T-helper 9 cell (primary cell): ENCODE measurements at regions not wholly inside any gene's neighbourhood (a gene's known extent, or its start where the extent isn't known, plus 50 kb on each side); places are given as distances from the start of the nearest gene placed in this dataset.

Experiments used
- DNase-seq: peaks from one replicate; pipeline ENCODE4 v3.0.0-alpha.2; 2020

DNA sequence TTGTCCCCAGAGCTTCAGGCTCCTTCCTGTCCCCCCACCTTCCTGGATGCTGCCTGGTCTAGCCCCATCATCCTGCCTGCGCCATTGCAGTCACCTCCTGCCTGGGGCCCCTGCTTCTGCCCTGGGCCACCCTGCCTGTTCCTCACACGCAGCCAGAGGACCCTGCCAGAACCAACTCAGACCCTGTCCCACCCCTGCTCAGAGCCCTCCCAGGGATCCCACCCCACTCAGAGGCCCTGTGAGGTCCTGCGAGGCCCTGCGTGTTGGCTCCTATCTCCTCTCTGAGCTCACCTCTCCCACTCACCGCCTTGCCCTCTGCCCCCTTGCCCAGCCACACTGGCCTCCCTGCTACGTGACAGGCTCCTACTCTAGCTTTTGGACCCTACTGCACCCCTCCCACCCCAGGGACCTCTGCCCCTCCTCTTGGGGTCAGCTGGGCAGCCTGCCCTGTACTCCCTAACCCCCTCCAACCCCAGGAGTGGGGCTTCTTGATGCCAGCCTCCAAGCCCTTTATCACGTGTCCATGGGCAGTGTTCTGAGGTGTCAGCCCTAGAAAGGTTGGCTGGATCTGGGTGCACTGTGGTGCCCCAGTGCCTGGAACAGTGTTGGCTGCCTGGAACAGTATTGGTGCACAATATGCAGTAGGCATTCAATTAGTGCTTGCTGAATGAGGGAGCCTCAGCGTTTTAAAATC, 68.3 kb downstream of the CEBPB start:
- no peak for DNase-seq

DNA sequence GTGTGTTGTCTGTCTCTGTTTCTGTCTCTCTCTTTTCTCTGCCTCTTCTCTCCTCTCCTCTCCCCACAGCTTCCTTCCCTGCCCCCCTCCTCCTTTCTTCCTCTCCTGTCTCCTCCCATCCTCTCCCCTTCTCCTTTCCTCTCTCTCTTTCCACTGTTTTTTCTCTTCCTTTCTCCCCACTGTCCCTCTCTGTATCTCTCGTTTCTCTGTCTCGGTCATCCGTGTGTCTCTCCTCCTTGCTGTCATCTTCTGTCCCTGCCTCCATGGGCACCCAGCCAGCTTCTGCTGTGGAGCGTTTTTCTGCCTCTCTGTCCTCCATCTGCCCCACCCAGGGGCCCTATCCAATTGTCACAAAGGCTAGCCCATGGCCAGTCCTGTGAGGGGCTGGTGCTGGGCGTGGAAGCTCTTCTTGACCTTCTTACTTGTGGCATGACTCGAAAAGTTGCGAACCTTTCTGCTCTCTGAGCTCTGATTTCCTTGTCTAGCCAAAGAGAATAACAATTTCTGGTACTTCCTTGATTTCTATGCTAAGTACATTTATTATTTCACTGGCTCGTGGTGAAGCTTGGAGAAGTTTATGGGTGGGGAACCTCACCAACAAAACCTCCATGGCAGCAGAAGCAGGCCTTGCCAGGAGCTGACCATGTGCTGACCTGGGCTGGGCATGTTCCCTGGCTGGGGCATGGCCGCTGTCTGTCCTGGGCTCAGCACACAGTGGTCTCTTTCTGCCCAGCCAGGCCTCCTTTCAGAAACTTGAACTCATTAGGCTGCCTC, 69.3 kb downstream of the CEBPB start:
- DNase-seq = no peak

DNA sequence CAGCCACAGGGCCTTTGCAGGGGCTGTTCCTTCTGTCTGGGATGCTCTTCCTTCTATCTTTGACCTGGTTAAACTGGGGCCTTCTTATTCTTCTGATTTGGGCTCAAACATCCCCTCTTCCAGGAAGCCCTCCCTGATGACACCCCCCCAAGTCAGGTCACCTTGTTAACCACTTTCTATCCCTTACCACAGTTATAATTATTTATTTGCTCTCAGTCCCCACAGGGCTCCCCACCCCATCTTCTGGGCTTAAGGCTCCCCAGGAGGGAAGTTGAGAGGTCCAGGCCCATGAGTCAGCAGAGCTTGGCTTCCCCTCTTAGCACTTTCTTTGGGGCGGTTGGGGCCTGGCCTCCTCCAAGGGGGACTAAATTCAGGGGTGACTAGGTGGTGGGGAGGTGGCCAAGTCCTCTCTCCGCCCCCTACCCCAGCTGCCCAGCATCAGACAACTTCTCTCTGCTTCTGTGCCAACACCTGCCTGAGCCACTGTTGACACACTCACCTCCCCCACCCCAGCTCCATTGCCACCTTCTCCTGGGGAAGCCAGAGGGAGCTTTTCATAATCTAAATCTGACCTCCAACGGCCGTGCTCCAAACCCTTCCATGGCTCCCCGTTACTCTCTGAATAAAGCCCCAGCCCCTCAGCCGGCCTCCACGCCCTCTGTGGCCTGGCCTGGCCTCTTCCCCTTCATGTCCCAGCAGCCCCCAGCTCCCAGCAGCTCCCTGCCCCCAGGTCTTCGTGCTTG, 70.0 kb downstream of the CEBPB start:
- DNase-seq = no peak

DNA sequence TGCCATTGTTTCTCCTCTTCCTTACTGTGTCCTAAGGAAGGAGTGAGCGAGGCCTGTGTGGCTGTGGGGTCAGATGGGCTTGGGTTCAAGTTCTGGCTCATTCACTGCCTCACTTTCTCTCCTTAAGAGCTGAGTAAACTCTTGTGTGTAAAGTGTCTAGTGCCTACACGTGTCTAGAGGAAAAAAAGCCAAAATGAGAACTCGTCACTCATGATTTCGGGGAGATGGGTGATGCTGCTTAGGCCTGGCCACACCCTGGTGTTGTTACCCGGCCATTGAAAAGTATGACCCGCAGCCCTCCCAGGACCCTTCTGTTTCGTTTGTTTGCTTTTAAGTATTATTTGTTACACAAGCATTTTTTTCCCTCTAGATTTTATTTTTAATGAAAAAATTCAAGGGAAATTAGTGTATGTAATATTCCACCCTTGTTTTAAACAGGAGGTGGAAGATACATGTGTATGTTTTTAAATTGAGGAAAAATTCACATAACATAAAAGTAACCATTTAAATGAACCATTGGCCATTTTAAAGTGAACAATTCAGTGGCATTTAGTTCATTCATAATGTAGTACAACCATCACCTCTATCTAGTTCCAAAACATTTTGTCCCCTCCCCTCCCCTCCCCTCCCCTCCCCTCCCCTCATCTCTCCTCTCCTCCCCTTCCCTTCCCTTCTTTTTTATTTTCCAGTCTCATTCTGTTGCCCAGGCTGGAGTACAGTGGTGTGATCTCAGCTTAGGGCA, 71.0 kb downstream of the CEBPB start:
- no peak for DNase-seq

DNA sequence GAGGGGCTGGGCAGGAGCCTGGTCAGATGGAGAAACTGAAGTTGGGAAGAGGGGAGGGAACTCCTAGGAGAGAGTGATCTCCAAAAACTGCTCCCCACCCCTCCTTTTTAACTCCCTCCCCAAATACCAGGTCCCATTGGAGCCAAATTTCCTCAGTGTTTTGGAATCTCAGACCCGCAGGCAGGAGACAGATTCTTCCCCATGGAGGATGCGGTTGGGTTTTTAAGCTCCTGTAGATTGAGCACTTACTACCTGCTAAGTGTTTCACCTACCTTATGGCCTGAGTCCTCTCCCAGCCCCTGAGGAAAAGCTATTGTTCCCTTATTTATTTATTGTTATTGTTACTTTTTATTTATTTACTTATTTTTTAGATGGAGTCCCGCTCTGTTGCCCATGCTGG, 73.2 kb downstream of the CEBPB start:
- DNase-seq = no peak

DNA sequence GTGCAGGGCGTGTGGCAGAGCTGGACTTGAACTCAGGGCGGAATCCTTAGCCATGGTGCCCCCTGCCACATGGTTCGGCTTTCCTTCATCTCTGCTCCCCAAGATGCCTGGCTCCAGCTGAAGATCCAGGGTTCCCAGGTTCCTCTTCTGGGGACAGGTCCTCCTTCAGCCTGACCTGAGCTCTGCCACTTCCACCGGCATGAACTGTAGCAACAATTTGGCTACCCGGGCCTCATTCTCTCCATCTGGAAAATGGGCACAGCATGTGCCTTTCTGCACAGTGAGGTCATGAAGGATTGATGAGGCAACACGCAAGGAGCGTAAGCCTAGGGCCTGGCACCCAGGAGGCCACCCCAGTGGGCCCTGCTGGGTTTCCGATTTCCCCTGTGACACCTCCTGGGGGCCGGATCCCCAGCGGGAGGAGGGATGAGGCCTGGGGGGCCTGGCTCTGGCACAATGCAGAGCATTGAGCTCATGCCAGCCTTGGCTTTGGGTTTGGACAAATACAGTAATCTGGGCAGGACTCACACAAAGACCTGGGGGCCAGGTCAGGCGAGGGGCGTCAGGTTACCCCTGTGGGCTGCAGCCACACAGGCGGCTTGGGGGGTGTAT, 74.0 kb downstream of the CEBPB start:
- DNase-seq = no peak

DNA sequence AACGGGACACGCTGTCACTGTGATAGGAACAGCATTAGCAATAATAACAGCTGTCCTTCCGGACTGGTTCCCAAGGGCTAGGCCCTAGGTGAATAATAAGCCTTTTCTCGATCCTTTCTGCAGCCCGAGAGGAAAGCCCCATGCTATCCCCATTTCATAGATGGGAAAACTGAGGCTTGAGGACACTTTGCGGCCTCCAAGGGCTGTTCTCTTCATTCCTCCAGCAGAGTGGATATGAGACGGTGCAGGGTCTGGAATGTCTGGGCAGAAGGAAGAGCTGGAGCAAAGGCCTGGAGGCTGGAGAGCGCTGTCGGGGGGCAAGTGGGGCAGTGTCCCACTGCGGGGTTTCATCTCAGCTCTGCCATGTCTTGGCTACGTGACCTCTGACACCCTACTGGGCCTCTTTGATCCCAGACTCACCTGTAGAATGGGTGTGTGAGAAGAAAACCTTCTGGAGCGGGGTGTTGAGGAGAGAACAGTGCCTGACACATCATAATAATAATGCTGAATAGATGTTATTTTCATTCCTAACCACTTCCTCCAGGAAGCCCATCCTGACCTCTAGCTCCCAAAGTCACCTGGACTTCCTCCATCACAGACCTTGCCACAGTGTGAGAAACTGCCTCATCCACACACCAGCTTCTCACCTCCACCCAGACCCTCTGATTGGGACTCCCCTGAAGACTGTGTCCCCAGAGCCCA, 74.8 kb downstream of the CEBPB start:
- no peak for DNase-seq

DNA sequence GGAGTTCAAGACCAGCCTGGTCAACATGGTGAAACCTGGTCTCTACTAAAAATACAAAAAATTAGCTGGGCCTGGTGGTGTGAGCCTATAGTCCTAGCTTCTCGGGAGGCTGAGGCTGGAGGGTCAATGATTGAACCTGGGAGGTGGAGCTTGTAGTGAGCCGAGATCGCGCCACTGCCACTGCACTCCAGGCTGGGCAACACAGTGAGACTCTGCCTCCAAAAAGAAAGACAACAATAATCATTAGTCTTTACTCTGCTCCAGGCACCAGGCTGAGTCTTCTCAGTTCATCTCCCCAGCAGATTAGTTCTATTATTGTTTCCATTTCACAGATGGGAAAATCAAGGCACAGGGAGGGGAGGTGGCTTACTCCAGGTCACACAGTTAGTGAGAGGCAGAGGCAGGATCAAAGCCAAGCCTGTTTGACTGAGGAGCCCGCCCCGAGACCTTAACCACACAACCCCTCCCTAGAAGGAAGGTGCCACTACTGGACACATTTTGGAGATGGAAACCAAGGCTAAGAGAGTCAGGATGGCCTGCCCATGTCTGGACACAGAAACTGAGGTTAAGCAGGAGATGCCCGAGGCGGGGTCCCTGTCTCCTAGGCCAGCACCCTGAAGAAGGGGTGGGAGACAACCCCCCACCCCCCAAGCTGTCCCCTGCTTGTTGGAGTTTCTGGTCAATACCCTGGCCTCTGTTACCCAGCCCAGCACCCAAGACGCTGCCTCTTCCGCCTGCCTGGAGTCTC, 75.8 kb downstream of the CEBPB start:
- DNase-seq = no peak

DNA sequence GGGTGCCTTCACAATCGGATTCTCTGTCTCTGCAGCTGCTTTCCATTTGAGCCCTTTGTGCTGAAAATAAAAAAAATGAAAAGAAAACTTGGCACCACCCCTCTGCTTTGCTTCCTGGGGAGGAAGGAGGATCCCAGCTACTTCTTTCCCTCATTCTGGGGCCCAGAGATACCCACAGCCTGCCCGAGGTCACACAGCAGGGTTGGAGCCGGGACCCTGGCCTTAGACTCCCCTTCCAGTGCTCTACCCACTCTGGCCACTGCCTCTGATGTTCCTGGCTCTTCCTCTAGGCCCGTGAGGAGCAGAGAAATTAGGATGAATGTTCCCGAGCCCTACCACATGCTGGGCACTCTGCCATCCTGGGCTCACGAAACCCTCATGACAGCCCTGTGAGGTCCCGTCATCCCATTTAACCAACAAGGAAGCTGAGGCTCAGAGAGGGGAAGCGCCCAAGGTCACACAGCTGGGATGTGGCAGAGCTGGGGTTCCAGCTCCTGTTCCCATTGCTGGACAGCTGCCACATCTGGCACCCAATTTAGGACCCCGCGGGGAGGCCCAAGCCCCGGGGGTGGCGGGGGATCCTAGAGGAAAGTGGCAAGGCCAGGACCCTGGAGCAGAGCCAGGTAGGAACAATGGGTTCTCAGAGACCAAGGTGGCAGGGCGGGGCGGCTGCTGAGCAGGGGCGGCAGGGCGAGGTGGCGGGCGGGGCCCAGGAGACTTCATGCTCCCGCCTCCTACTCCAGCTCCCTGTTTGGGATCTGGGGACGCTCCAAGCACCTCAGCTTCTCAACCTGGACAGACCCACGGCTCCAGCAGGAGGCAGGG, 76.6 kb downstream of the CEBPB start:
- no peak for DNase-seq

DNA sequence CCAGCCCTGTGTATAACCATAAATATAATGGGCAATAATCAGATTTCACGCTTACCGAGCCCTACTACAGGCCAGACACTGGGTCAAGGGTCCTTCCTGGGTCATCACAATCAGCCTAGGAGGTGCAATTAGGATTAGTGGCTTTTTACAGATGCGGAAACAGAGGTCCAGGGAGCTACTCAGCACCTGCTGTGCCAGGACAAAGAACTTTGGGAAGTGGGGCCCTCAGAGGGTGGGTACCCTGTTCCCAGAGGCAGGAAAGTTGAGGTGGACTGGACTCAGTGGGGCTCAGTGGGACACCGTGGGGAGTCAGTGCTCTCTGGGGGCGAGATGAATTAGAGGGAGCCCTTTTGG, 77.2 kb downstream of the CEBPB start:
- no peak for DNase-seq

DNA sequence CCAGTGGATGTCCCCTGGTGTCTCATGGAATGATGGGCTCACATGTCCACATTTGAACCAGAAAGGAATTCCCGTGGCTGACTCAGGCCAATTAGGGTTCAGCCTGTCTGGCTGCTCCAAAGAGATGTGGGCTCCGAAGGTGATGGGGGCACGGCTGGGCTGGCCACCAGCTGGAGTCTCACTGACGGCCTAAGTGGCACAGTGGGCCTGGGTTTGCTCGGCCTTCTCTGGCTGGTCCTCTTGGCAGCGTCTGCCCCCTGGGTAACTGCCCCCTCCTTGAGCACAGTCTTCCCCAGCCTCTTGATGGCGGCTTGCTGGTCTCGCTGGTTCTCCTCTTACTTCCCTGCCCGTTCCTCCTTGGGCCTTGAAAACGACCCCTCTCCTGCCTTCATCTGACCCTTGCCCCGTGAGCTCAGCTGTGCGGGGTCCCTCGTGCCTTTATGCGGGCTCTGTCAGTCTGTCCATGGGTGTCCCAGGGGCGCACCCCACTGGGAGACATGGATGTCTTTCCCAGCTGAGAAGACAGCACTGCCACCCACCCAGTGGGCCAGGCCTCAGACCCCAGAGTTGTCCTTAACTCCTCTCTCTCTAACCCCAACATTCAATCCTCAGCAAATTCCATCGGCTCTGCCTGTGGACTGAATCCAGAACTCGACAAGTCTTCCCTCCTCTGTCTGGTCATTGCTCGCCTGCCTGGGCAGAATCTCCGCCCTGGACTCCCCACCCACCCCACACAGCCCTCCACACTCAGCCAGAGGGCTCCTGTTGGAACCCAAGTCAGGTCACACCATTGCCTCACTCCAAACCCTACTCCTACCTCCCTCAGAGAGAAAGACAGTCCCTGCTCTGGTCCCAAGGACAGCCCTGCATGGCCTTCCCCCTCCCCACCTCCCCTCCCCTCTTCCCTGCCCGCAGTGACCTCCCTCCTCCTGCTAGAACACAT, 78.7 kb downstream of the CEBPB start:
- DNase-seq = no peak

DNA sequence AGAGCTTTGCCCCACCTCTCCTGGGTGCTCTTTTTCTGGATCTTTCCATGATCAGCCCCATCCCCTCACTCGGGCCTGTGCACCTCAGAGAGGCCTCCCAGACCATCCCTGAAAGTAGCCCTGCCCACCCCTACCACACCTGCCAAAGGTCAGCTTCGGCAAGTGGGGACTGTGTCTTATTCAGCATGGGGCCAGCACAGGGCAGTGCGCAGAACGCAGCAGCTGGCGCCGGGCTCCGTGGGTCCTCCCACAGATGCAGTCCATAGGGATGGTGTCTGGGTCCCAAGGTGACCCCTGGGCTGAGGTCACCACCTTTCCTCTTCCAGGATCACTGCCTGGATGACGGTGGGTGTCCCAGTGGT, 79.4 kb downstream of the CEBPB start:
- DNase-seq = no peak

DNA sequence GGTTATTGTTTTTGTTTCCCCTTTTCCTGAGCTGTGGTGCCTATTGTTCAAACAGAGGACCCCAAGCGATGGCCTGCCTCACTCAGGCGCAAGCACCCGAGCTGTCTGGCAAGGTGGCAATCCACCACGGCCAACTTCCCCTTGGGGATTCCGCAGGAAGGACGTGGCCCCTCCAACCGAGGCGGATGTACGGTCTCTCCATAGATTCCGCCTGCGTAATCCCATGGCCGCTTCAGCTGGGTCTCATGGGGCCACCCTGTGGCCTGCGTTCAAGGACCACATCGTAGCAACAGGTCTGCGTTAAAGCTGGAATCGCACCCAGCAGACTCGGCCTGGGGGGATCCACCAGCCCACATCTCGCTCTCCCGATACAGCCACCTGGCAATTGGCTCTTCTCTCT, 79.9 kb downstream of the CEBPB start:
- DNase-seq = no peak

DNA sequence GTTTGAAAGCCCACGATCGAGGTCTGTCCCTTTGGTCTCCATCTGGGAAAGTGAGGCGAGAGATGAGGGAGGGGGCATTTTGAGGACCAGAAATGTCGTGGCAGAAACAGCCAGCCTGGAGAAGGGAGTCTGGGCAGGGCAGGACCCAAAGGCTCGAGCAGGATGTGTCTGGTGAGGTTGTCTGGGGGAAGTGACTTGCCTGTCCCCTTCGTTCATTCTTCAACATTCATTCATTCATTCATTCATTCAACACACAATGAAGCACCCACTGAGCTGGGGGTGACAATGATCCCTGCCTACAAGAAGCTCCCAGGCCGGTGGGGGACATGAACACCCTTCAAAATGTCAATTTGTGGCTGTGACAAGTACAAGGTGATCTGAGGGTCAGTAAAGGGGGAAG, 80.5 kb downstream of the CEBPB start:
- DNase-seq = no peak

DNA sequence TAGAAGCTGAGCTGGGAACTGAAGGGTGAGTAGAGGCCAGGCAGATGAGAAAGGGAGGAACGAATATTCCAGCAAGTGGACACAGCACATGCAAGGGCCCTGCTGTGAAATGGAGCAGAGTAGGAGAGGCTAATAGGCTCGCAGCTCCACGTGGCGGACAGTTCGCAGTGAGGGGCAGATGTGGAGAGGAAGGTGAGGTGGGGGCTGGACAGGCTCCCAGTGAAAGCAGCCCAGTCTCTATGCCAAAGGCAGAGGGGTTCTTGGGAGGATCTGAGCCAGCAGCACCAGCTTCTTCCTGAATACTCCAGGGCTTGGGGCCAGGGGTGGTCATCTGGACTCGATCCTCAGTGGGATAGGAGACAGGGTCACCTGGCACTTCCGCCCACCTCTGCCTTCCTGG, 81.0 kb downstream of the CEBPB start:
- DNase-seq = no peak

DNA sequence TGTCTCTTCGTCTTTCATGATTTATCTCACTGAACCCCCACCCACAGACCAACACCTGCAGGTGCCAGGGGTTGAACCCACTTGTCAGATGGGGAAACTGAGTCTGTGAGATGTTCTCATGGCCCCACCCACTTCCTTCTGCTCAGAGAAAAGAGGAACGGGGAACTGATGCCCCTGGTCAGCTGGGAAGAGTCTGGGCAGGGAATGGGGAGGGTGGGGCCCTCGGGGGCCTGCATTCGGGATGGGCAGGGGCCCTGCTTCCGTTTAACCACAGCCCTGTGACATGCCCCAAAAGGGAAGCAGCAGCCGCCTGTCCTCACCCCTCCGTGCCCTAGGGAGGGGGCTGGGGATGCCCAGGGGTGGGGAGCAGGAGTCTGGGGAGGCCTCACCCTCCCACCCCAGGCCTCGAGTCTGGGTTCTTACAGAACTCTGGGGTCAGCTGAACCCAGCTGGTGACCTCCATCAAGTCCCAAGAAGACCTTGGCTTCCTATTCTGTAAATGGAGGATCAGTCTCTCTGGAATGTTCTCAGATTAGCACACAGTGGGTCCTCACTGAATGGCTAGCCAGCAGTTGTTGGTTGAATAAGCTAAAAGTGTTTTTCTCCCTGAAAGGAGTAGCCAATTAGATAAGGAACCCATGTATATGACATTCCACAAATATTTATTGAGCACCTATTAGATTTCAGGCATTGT, 81.5 kb downstream of the CEBPB start:
- no peak for DNase-seq

DNA sequence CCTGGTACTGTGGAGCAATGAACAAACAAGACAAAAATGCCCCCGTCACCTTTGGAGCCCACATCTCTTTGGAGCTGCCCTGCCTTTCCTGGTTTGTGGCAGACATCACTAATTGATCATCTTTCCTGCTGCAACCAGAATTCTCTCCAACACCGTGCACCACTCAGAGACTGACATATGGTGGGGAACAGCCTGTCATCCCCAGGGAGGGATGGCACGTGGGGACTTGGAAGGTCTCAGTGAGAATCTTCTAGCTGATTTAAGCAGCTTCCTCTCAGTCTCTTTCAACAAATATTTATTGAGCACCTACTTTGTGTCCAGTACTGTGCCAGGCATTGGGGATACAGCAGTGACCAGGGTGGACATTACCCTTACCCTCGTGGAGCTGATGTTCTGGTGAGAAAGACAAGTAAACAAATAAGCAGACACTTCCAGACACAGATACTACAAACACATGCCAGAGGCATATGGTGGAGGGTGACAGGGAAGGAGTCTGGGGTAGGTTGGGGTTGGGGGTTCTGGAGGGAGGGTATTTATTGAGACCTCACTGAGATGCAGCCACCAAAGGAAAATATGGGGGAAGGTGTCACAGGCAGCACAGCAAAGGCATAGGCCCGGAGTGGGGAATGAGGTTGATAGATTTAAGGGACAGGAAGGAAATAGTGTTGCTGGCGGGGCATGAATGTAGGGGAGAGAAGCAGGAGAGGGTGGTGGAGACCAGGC, 82.3 kb downstream of the CEBPB start:
- no peak for DNase-seq
